ENCODE measurements at regions not wholly inside any gene's neighbourhood (a gene's known extent, or its start where the extent isn't known, plus 50 kb on each side); places are given as distances from the start of the nearest gene placed in this dataset.

DNA sequence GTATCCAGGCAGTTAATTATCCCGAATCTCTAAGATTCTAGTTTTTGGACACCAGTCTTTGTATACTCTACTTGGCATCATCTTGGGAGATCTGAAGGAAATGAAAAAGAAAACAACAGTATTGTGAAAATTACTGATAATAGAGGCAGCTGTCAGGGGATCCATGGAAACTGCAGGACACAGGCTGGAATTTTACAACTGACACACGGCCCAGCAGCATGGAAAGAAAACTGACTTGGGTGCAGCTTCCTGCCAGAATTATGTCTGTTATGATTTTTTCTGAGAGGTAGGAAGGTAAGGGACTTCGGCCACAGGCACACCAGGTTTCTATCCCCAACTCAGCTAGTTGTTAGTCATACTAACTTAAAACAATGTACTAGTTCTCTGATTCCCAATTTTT lies 57.7 kb upstream of the ERBB4 start:
- no peak for DNase-seq

GRCh38 chr2:212595036-212595654 lies 56.5 kb upstream of the ERBB4 start:
- DNase-seq: no peak

DNA sequence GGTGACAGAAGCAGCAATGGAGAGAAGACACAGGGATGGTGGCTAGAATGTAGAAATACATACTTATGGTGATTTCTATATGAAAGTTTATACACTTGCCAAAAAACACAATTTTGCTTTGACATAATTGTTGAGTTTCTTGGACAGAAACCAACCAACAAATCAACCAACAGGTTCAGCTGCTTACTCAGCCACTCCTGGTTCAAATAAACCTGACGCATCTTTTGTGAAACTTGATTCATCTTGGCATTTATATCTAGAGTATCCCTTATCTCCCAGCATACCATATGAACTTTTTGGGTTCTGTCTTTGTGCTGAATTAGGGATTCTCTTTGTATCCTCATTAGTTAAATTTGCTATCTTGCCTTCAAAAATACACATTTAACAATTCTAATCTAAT lies 54.1 kb upstream of the ERBB4 start:
- no peak for DNase-seq
